Endothelial cell (in vitro differentiated cells): ENCODE measurements at regions not wholly inside any gene's neighbourhood (a gene's known extent, or its start where the extent isn't known, plus 50 kb on each side); places are given as distances from the start of the nearest gene placed in this dataset.

Experiments used
- DNase-seq: peaks from one replicate; pipeline ENCODE4 v3.0.0; 2021; ENCODE audit warnings: low spot score
- H3K27ac Mint-ChIP-seq: one replicate; pipeline ENCODE4 v1.8.0; 2021; ENCODE audit warnings: mixed read lengths, inconsistent platforms; ENCODE audit not compliant: unreplicated experiment
- H3K27me3 Mint-ChIP-seq: one replicate; pipeline ENCODE4 v1.8.0; 2021; ENCODE audit warnings: mild to moderate bottlenecking, moderate library complexity, mixed read lengths, inconsistent platforms; ENCODE audit not compliant: unreplicated experiment
- H3K36me3 Mint-ChIP-seq: one replicate; pipeline ENCODE4 v1.8.0; 2021; ENCODE audit warnings: mild to moderate bottlenecking, low read depth, mixed read lengths, inconsistent platforms; ENCODE audit not compliant: unreplicated experiment
- H3K4me1 Mint-ChIP-seq: one replicate; pipeline ENCODE4 v1.8.0; 2021; ENCODE audit warnings: mild to moderate bottlenecking, mixed read lengths, inconsistent platforms; ENCODE audit not compliant: unreplicated experiment
- H3K4me3 Mint-ChIP-seq: one replicate; pipeline ENCODE4 v1.8.0; 2021; ENCODE audit warnings: mild to moderate bottlenecking, mixed read lengths, inconsistent platforms; ENCODE audit not compliant: unreplicated experiment
- H3K9me3 Mint-ChIP-seq: one replicate; pipeline ENCODE4 v1.8.0; 2021; ENCODE audit warnings: mixed read lengths, inconsistent platforms; ENCODE audit not compliant: unreplicated experiment
- CTCF ChIP-seq: fragments of 200-600 bp; sonication (generic); IDR thresholded peaks from one replicate; pipeline ENCODE4 v1.5.0; 2021; ENCODE audit warnings: antibody characterized with exemption; ENCODE audit not compliant: unreplicated experiment

- H3K36me3 Mint-ChIP-seq, result peaks cover 7% of the 10 kb centered on the region
- TF ChIP-seq CTCF, result no peak
- H3K27ac Mint-ChIP-seq, result no peak overlapping the region
- H3K4me3 Mint-ChIP-seq, result no peak overlapping the region
- peaks cover 3% of the 10 kb centered on the region for H3K9me3 Mint-ChIP-seq
- peaks cover 17% of the 10 kb centered on the region for H3K4me1 Mint-ChIP-seq
- peaks cover 7% of the 10 kb centered on the region for H3K27me3 Mint-ChIP-seq
- DNase-seq, result no peak
Observed at GRCh38 chr3:72230774-72231379, 445.9 kb upstream of the PROK2 start.

GRCh38 chr3:72229952-72230351, 445.0 kb upstream of the PROK2 start:
- Mint-ChIP-seq H3K36me3 (peaks cover 16% of the 10 kb centered on the region), H3K9me3 (peaks cover 12% of the 10 kb centered on the region), H3K27ac (no peak overlapping the region), H3K27me3 (peaks cover 7% of the 10 kb centered on the region), H3K4me1 (peaks cover 17% of the 10 kb centered on the region), H3K4me3 (no peak overlapping the region)
- no peak for DNase-seq
- TF ChIP-seq CTCF, result no peak

- Mint-ChIP-seq H3K27ac (no peak overlapping the region), H3K9me3 (peaks cover 13% of the 10 kb centered on the region), H3K27me3 (peaks cover 2% of the 10 kb centered on the region), H3K4me1 (peaks cover 17% of the 10 kb centered on the region), H3K4me3 (no peak overlapping the region), H3K36me3 (peaks cover 12% of the 10 kb centered on the region)
- DNase-seq, result no peak
- TF ChIP-seq CTCF, result no peak
Observed at GRCh38 chr3:72227486-72228070, 442.6 kb upstream of the PROK2 start.

GRCh38 chr3:72224804-72225509, 440.0 kb upstream of the PROK2 start:
- Mint-ChIP-seq H3K9me3 (peaks cover 13% of the 10 kb centered on the region), H3K36me3 (peaks cover 12% of the 10 kb centered on the region), H3K27me3 (peaks cover 1% of the 10 kb centered on the region), H3K4me3 (no peak overlapping the region), H3K4me1 (peaks cover 17% of the 10 kb centered on the region), H3K27ac (no peak overlapping the region)
- no peak for TF ChIP-seq CTCF
- no peak for DNase-seq

- Mint-ChIP-seq H3K36me3 (peaks cover 12% of the 10 kb centered on the region), H3K9me3 (peaks cover 13% of the 10 kb centered on the region), H3K4me1 (peaks cover 17% of the 10 kb centered on the region), H3K27ac (no peak overlapping the region), H3K27me3 (peaks cover 1% of the 10 kb centered on the region), H3K4me3 (no peak overlapping the region)
- DNase-seq, result no peak
- TF ChIP-seq CTCF, result no peak
Observed at GRCh38 chr3:72223628-72224027, 438.7 kb upstream of the PROK2 start.
